Neural cell (in vitro differentiated cells): ENCODE measurements at regions not wholly inside any gene's neighbourhood (a gene's known extent, or its start where the extent isn't known, plus 50 kb on each side); places are given as distances from the start of the nearest gene placed in this dataset.
A peak's percentile ranks its signal among the peaks of the same experiment; 100 is the strongest.

Source experiments
- H2AFZ ChIP-seq: fragments of 200-600, 300-800 bp; sonication (generic), shearing (Covaris generic); 2 replicates; pipeline ENCODE4 v1.6.0; 2014; ENCODE audit warnings: low read depth, mild to moderate bottlenecking, antibody characterized with exemption, low read length, moderate library complexity
- H3F3A ChIP-seq: fragments of 200-600 bp; shearing (Covaris generic); 2 replicates; pipeline ENCODE4 v1.6.1; 2016; ENCODE audit warnings: mild to moderate bottlenecking, moderate library complexity, mixed read lengths, antibody characterized with exemption, low read length; ENCODE audit not compliant: insufficient read depth, poor library complexity, severe bottlenecking
- H3K27ac ChIP-seq: fragments of 200-600, 300-800 bp; sonication (generic), shearing (Covaris generic); 2 replicates; pipeline ENCODE4 v1.5.1; 2014; ENCODE audit warnings: mild to moderate bottlenecking, low read length, moderate library complexity
- H3K27me3 ChIP-seq: fragments of 300-800, 200-600 bp; sonication (generic), shearing (Covaris generic); 2 replicates; pipeline ENCODE4 v1.6.0; 2014; ENCODE audit warnings: mild to moderate bottlenecking, low read depth, low read length, moderate library complexity; ENCODE audit not compliant: insufficient read depth
- H3K36me3 ChIP-seq: fragments of 300-800, 200-600 bp; sonication (generic), shearing (Covaris generic); 2 replicates; pipeline ENCODE4 v1.5.1; 2014; ENCODE audit warnings: mild to moderate bottlenecking, antibody characterized with exemption, low read length, moderate library complexity; ENCODE audit not compliant: insufficient read depth
- H3K4me2 ChIP-seq: fragments of 300-800, 200-600 bp; sonication (generic), shearing (Covaris generic); 2 replicates; pipeline ENCODE4 v1.6.0; 2014; ENCODE audit warnings: mild to moderate bottlenecking, low read length
- H3K4me3 ChIP-seq: fragments of 300-800, 200-600 bp; sonication (generic), shearing (Covaris generic); 2 replicates; pipeline ENCODE4 v1.5.1; 2014; ENCODE audit warnings: mild to moderate bottlenecking, low read length, moderate library complexity
- H3K79me2 ChIP-seq: fragments of 200-600 bp; shearing (Covaris generic); replicated peaks from 2 replicates; pipeline ENCODE4 v1.6.0; 2014; ENCODE audit warnings: mild to moderate bottlenecking, low read length, moderate library complexity; ENCODE audit not compliant: insufficient read depth
- H3K9ac ChIP-seq: fragments of 300-800, 200-600 bp; sonication (generic), shearing (Covaris generic); 2 replicates; pipeline ENCODE4 v1.6.1; 2016; ENCODE audit warnings: mild to moderate bottlenecking, low read length, mixed read lengths
- H3K9me2 ChIP-seq: fragments of 200-600 bp; shearing (Covaris generic); 2 replicates; pipeline ENCODE4 v1.6.1; 2016; ENCODE audit warnings: mild to moderate bottlenecking, low read length, mixed read lengths; ENCODE audit not compliant: insufficient read depth
- H3K9me3 ChIP-seq: fragments of 200-600, 300-800 bp; sonication (generic), shearing (Covaris generic); 2 replicates; pipeline ENCODE4 v1.6.1; 2016; ENCODE audit warnings: mild to moderate bottlenecking, mixed run types, low read length, moderate library complexity, mixed read lengths
- H4K20me1 ChIP-seq: fragments of 200-600 bp; shearing (Covaris generic); 2 replicates; pipeline ENCODE4 v1.6.1; 2016; ENCODE audit warnings: mild to moderate bottlenecking, mixed run types; ENCODE audit not compliant: insufficient read depth
- EZH2 ChIP-seq: fragments of 200-600, 300-800 bp; shearing (Covaris generic), sonication (generic); IDR thresholded peaks from 2 replicates; pipeline ENCODE4 v1.6.1; 2014; ENCODE audit warnings: antibody characterized with exemption, low read length, borderline replicate concordance, mild to moderate bottlenecking; ENCODE audit not compliant: insufficient read depth, poor library complexity, severe bottlenecking
- POLR2AphosphoS5 ChIP-seq: IDR thresholded peaks from 2 replicates; pipeline ENCODE4 v1.6.1; 2012
- REST ChIP-seq: IDR thresholded peaks from 2 replicates; pipeline ENCODE4 v1.6.1; 2012; ENCODE audit warnings: borderline replicate concordance
- SMC3 ChIP-seq: fragments of 450-650 bp; conservative IDR thresholded peaks from 2 replicates; pipeline ENCODE4 v1.6.1; 2014; ENCODE audit warnings: antibody characterized with exemption, mild to moderate bottlenecking, moderate library complexity; ENCODE audit not compliant: poor library complexity
- TF ChIP-seq, protein P1 (sequence below): fragments of 450-650 bp; IDR thresholded peaks from 2 replicates; pipeline ENCODE4 v1.5.1; 2014; ENCODE audit warnings: antibody characterized with exemption, mild to moderate bottlenecking, moderate library complexity; ENCODE audit not compliant: poor library complexity, severe bottlenecking

DNA sequence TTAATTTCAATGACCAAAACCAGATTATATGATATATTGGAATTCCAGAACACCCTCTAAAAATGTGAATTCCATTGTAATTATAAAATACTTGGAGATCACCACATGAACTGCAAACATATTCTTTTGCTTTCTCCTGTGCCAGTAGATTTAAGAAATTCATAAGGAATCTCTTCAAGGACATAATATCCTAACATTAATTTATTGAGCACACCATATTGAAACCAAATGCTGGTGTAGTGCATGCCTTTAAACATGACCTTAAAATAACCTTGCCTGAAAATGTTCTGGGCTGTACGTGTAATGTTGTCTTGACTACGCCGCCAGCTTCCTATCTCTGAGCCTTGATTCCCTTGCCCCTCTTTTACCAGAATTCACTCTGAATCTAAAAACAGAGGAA is 205.0 kb upstream of the ACTBL2 start:
- Histone ChIP-seq H3K9me2 (no peaks in the 10 kb centered on the region), H2AFZ (no peak overlapping the region), H3K27me3 (no peaks in the 10 kb centered on the region), H3K36me3 (no peaks in the 10 kb centered on the region), H3K27ac (no peak overlapping the region), H4K20me1 (no peaks in the 10 kb centered on the region), H3K9me3 (no peaks in the 10 kb centered on the region), H3K79me2 (no peaks in the 10 kb centered on the region), H3K9ac (no peak overlapping the region), H3K4me3 (no peak overlapping the region), H3F3A (no peaks in the 10 kb centered on the region), H3K4me2 (no peak overlapping the region)
- TF ChIP-seq REST (no peak), SMC3 (no peak)
- TF ChIP-seq, protein P1, sequence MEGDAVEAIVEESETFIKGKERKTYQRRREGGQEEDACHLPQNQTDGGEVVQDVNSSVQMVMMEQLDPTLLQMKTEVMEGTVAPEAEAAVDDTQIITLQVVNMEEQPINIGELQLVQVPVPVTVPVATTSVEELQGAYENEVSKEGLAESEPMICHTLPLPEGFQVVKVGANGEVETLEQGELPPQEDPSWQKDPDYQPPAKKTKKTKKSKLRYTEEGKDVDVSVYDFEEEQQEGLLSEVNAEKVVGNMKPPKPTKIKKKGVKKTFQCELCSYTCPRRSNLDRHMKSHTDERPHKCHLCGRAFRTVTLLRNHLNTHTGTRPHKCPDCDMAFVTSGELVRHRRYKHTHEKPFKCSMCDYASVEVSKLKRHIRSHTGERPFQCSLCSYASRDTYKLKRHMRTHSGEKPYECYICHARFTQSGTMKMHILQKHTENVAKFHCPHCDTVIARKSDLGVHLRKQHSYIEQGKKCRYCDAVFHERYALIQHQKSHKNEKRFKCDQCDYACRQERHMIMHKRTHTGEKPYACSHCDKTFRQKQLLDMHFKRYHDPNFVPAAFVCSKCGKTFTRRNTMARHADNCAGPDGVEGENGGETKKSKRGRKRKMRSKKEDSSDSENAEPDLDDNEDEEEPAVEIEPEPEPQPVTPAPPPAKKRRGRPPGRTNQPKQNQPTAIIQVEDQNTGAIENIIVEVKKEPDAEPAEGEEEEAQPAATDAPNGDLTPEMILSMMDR = no peak

DNA sequence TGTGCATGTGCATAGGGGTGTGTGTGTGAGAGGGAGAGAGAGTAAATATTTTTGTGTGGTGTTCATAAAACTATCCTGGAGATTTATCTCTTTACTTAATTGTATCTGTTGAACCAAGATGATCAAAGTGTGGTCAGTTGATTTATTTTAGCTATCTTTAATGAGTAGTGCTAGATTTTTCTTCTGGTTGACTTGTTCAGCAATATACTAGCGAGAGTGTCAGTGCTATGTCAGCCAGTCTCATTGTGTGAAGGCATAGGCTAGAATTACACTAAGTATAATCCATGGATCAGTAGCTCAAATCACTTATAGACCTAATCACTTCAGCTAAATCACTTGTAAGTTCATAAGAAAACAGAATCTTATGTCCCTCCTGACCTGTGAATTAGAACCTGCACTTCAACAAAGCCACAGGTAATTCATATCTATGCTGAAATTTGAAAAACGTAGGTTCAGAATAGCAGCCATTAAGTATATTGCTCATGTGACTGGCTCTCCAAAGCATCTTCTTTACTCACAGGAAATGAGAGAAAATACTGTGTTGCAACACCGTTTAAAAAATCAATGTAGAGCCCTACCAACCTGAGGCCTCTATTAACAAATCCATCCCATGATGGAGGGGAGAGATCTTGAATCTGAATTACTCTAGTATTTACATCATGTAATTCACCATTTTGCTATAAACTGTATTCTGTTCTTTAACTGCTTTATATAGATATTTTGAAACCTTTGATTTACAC is 203.1 kb upstream of the ACTBL2 start:
- Histone ChIP-seq H3K9me2 (no peaks in the 10 kb centered on the region), H3K36me3 (no peaks in the 10 kb centered on the region), H3F3A (no peaks in the 10 kb centered on the region), H3K9me3 (no peaks in the 10 kb centered on the region), H3K27ac (peak overlapping the region; percentile 37), H3K79me2 (no peaks in the 10 kb centered on the region), H3K9ac (no peak overlapping the region), H4K20me1 (no peaks in the 10 kb centered on the region), H3K4me3 (no peak overlapping the region), H2AFZ (peak overlapping the region; percentile 14), H3K4me2 (no peak overlapping the region), H3K27me3 (no peaks in the 10 kb centered on the region)
- TF ChIP-seq POLR2AphosphoS5 = peak; percentile 38
- no peak for TF ChIP-seq EZH2
- peak; percentile 13 for TF ChIP-seq REST
